ENCODE measurements at regions not wholly inside any gene's neighbourhood (a gene's known extent, or its start where the extent isn't known, plus 50 kb on each side); places are given as distances from the start of the nearest gene placed in this dataset.
A peak's percentile ranks its signal among the peaks of the same experiment; 100 is the strongest.
"Not testable (repeated sequence)": the region's sequence is repeated elsewhere in the genome, so short reads cannot be mapped to it uniquely, and the experiment has no call there.

- H3K4me1 ChIP-seq (ENCODE audit: control insufficient read depth in 2 of 3, insufficient read depth in 2 of 3, low read depth in 1 of 3, low read length in 3 of 3); intact Hi-C loops (cut with DNase I); H3K27ac ChIP-seq (ENCODE audit: low read depth in 2 of 2, low read length in 2 of 2); H3K9ac ChIP-seq (ENCODE audit: low read length in 3 of 3); H3K9me3 ChIP-seq (ENCODE audit: control insufficient read depth in 2 of 3, insufficient read depth in 1 of 3, low read length in 3 of 3); H3K27me3 ChIP-seq (ENCODE audit: control insufficient read depth, insufficient read depth, low read length); H3K36me3 ChIP-seq (ENCODE audit: control insufficient read depth in 2 of 3, insufficient read depth in 3 of 3, low read length in 3 of 3); DNase-seq; H3K4me3 ChIP-seq (ENCODE audit: low read length in 3 of 3): not testable (repeated sequence)
- peak; percentile 95 for FAIRE-seq
Observed at GRCh38 chrY:11461406-11461805, 1239.6 kb upstream of the USP9Y start.

GRCh38 chrY:11466778-11467177, 1234.3 kb upstream of the USP9Y start:
- H3K9ac ChIP-seq (ENCODE audit: low read length in 3 of 3); H3K27ac ChIP-seq (ENCODE audit: low read depth in 2 of 2, low read length in 2 of 2); H3K27me3 ChIP-seq (ENCODE audit: control insufficient read depth, insufficient read depth, low read length); H3K9me3 ChIP-seq (ENCODE audit: control insufficient read depth in 2 of 3, insufficient read depth in 1 of 3, low read length in 3 of 3); intact Hi-C loops (cut with DNase I); H3K36me3 ChIP-seq (ENCODE audit: control insufficient read depth in 2 of 3, insufficient read depth in 3 of 3, low read length in 3 of 3); DNase-seq; FAIRE-seq; H3K4me3 ChIP-seq (ENCODE audit: low read length in 3 of 3); H3K4me1 ChIP-seq (ENCODE audit: control insufficient read depth in 2 of 3, insufficient read depth in 2 of 3, low read depth in 1 of 3, low read length in 3 of 3): not testable (repeated sequence)

Measured in kidney (tissue), 10 donors.